Calu3 (cell line): ENCODE measurements at regions not wholly inside any gene's neighbourhood (a gene's known extent, or its start where the extent isn't known, plus 50 kb on each side); places are given as distances from the start of the nearest gene placed in this dataset.

Experiments used
- BruUV-seq: library from RNA; stranded (reverse); fragments of 400-500 nt; replicated peaks from 2 replicates; lab custom pipeline; 2021; lab: Mats Ljungman, UMichigan
- CTCF ChIA-PET: fragments of 300-600 bp; sonication (Branson Sonifier 250); formaldehyde crosslinking; loops from one replicate; lab custom pipeline; 2022; ENCODE audit warnings: antibody characterized with exemption; lab: Charles Lee
- DNase-seq: peaks from one replicate; pipeline ENCODE4 v3.0.0; 2022
- H3K27ac Mint-ChIP-seq: one replicate; pipeline ENCODE4 v1.8.0; 2022; ENCODE audit warnings: mixed read lengths; ENCODE audit not compliant: unreplicated experiment
- H3K27me3 Mint-ChIP-seq: one replicate; pipeline ENCODE4 v1.8.0; 2022; ENCODE audit warnings: mixed read lengths; ENCODE audit not compliant: unreplicated experiment
- H3K36me3 Mint-ChIP-seq: one replicate; pipeline ENCODE4 v1.8.0; 2022; ENCODE audit warnings: mild to moderate bottlenecking, moderate library complexity, mixed read lengths; ENCODE audit not compliant: insufficient read depth, unreplicated experiment
- H3K4me1 Mint-ChIP-seq: one replicate; pipeline ENCODE4 v1.8.0; 2022; ENCODE audit warnings: mild to moderate bottlenecking, low read depth, mixed read lengths; ENCODE audit not compliant: unreplicated experiment
- H3K4me3 Mint-ChIP-seq: one replicate; pipeline ENCODE4 v1.8.0; 2022; ENCODE audit warnings: mild to moderate bottlenecking, low read depth, moderate library complexity, mixed read lengths; ENCODE audit not compliant: unreplicated experiment
- H3K9me3 Mint-ChIP-seq: one replicate; pipeline ENCODE4 v1.8.0; 2022; ENCODE audit warnings: low read depth, mixed read lengths; ENCODE audit not compliant: unreplicated experiment
- CTCF ChIP-seq: fragments of 200-600 bp; IDR thresholded peaks from one replicate; pipeline ENCODE4 v1.8.0; 2022; ENCODE audit warnings: antibody characterized with exemption; ENCODE audit not compliant: unreplicated experiment
- intact Hi-C: fragments of 100-400 bp; cut with micrococcal nuclease; formaldehyde crosslinking; loops from one replicate; pipeline ENCODE4 v1.10.0; 2022; ENCODE audit not compliant: unreplicated experiment

GRCh38 chr9:31669311-31669710 is 715.1 kb upstream of the ACO1 start:
- Mint-ChIP-seq H3K27ac (no peak overlapping the region), H3K4me3 (no peak overlapping the region), H3K4me1 (no peaks in the 10 kb centered on the region), H3K9me3 (peaks cover 2% of the 10 kb centered on the region), H3K27me3 (no peaks in the 10 kb centered on the region), H3K36me3 (no peaks in the 10 kb centered on the region)
- BruUV-seq: no TSS peak
- intact Hi-C loops: no loop called here
- DNase-seq: no peak
- no peak for TF ChIP-seq CTCF
- CTCF ChIA-PET: no interaction called here

DNA sequence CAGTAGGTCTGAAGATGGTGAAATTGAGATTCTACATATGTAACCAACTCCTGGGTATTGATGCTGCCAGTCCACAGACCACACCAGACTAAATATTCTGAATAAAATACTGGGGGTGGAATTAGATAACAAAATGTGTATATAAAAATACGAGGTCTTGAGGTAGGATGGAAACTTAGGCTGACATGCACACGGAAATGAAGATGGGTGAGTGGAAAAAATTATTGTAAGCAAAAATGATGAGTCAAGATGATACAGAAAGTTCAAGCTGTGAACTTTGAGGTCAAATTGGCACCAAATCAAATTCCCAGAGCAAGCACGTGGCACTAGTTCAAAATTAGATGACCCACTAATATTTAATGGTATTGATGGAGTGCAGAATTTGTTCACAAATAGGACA is 713.4 kb upstream of the ACO1 start:
- H3K27ac Mint-ChIP-seq: no peak overlapping the region
- no peak for DNase-seq
- intact Hi-C loops: no loop called here
- H3K4me3 Mint-ChIP-seq: no peak overlapping the region
- H3K4me1 Mint-ChIP-seq: no peaks in the 10 kb centered on the region
- no peaks in the 10 kb centered on the region for H3K36me3 Mint-ChIP-seq
- TF ChIP-seq CTCF: no peak
- H3K9me3 Mint-ChIP-seq: peaks cover 2% of the 10 kb centered on the region
- no peaks in the 10 kb centered on the region for H3K27me3 Mint-ChIP-seq
- CTCF ChIA-PET: no interaction called here
- no TSS peak for BruUV-seq

DNA sequence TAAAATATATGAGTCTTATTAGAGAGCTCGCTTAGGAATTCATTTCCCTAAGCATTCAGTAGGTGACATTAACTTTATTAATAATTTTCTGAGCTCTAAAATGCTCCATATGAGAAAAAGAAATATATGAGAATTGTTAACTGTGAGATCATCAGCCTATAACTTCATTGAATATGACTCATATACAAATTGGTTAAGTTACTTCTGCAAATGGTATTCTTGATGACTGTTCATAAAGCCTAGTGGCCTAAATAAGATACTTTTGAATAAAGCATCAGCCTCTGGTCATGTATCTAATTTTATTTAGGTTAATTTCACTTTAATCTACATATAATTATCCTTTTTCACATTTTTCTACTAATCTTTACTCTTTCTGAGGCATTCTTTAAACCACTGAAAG is 710.2 kb upstream of the ACO1 start:
- H3K9me3 Mint-ChIP-seq: no peaks in the 10 kb centered on the region
- no TSS peak for BruUV-seq
- peaks cover 10% of the 10 kb centered on the region for H3K4me1 Mint-ChIP-seq
- DNase-seq: no peak
- H3K27ac Mint-ChIP-seq: no peak overlapping the region
- no peaks in the 10 kb centered on the region for H3K27me3 Mint-ChIP-seq
- H3K4me3 Mint-ChIP-seq: no peak overlapping the region
- CTCF ChIA-PET: no interaction called here
- intact Hi-C loops: no loop called here
- H3K36me3 Mint-ChIP-seq: no peaks in the 10 kb centered on the region
- TF ChIP-seq CTCF: no peak

GRCh38 chr9:31677415-31677814 is 707.0 kb upstream of the ACO1 start:
- no peaks in the 10 kb centered on the region for H3K36me3 Mint-ChIP-seq
- no TSS peak for BruUV-seq
- TF ChIP-seq CTCF: no peak
- no peak for DNase-seq
- H3K27me3 Mint-ChIP-seq: no peaks in the 10 kb centered on the region
- intact Hi-C loops: no loop called here
- no peak overlapping the region for H3K4me3 Mint-ChIP-seq
- CTCF ChIA-PET: no interaction called here
- H3K9me3 Mint-ChIP-seq: peaks cover 2% of the 10 kb centered on the region
- H3K4me1 Mint-ChIP-seq: peaks cover 10% of the 10 kb centered on the region
- H3K27ac Mint-ChIP-seq: no peak overlapping the region

- CTCF ChIA-PET: no interaction called here
- no peak for DNase-seq
- no peak for TF ChIP-seq CTCF
- Mint-ChIP-seq H3K4me1 (peaks cover 10% of the 10 kb centered on the region), H3K27ac (no peak overlapping the region), H3K27me3 (no peaks in the 10 kb centered on the region), H3K4me3 (no peak overlapping the region), H3K36me3 (no peaks in the 10 kb centered on the region), H3K9me3 (peaks cover 2% of the 10 kb centered on the region)
- no TSS peak for BruUV-seq
- intact Hi-C loops: no loop called here
Measured at GRCh38 chr9:31677877-31678276, 706.6 kb upstream of the ACO1 start.
